Nephron (organoid): ENCODE measurements at regions not wholly inside any gene's neighbourhood (a gene's known extent, or its start where the extent isn't known, plus 50 kb on each side); places are given as distances from the start of the nearest gene placed in this dataset.

ENCODE experiments used
- H3K27ac Mint-ChIP-seq, 3 experiments: 2 replicates each; pipeline ENCODE4 v1.8.0; 2020; ENCODE audit warnings: mixed read lengths in 3 of 3, mild to moderate bottlenecking in 2 of 3, moderate library complexity in 1 of 3
- H3K27me3 Mint-ChIP-seq: 2 replicates; pipeline ENCODE4 v1.8.0; 2021; ENCODE audit warnings: low read depth, mild to moderate bottlenecking, moderate library complexity, mixed read lengths
- H3K36me3 Mint-ChIP-seq: 2 replicates; pipeline ENCODE4 v1.8.0; 2020; ENCODE audit warnings: low read depth, mixed read lengths
- H3K4me1 Mint-ChIP-seq: 2 replicates; pipeline ENCODE4 v1.8.0; 2020; ENCODE audit warnings: mixed read lengths
- H3K4me3 Mint-ChIP-seq, 3 experiments: 2 replicates each; pipeline ENCODE4 v1.8.0; 2020; ENCODE audit warnings: mild to moderate bottlenecking in 3 of 3, mixed read lengths in 3 of 3, moderate library complexity in 2 of 3
- H3K9me3 Mint-ChIP-seq: 2 replicates; pipeline ENCODE4 v1.8.0; 2020; ENCODE audit warnings: mixed read lengths
- CTCF ChIP-seq, 3 experiments: fragments of 200-600 bp; sonication (generic); IDR thresholded peaks; one replicate each; pipeline ENCODE4 v1.5.0; 2021; ENCODE audit warnings: antibody characterized with exemption in 3 of 3; ENCODE audit not compliant: unreplicated experiment in 3 of 3

DNA sequence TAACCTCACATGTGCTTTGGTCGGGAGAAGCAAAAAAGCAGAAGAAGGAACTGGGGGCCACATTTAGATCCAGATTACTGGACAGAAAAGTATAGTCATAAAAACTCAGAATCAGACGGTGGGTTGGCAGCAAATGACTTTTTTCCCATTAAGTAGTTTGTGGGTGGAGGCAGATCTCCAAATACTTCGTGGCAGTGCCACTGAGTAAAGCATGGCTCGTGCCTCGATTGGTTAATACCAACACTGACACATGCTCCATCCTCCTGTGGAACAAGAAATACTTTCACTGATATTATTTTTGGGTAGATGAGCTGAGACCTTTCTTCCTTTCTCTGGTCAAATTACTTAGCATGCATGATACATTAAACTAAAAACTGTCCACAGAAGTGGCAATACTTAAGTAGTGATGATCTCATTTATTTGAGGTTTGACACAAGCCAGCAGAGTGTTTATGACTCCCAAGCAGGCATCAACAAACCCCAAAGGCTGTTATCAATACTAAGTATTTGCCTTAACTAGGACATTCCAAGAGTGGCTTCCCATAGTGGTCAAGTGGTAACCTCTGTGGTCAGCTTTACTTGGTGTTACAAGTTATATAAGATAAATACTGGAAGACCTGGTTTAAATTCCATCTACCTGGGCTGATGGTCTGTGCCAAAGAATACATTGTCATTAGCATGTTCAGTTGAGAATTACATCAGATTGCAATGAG lies 500.0 kb upstream of the RUNX1 start:
- Mint-ChIP-seq H3K36me3 (no peaks in the 10 kb centered on the region), H3K27ac (no peak overlapping the region), H3K27me3 (peaks cover 8% of the 10 kb centered on the region), H3K4me3 (no peak overlapping the region), H3K4me1 (no peaks in the 10 kb centered on the region), H3K9me3 (no peaks in the 10 kb centered on the region)
- TF ChIP-seq CTCF (IDR thresholded peaks at IDR 0.05; ENCODE audit: unreplicated experiment in 3 of 3), result no peak

DNA sequence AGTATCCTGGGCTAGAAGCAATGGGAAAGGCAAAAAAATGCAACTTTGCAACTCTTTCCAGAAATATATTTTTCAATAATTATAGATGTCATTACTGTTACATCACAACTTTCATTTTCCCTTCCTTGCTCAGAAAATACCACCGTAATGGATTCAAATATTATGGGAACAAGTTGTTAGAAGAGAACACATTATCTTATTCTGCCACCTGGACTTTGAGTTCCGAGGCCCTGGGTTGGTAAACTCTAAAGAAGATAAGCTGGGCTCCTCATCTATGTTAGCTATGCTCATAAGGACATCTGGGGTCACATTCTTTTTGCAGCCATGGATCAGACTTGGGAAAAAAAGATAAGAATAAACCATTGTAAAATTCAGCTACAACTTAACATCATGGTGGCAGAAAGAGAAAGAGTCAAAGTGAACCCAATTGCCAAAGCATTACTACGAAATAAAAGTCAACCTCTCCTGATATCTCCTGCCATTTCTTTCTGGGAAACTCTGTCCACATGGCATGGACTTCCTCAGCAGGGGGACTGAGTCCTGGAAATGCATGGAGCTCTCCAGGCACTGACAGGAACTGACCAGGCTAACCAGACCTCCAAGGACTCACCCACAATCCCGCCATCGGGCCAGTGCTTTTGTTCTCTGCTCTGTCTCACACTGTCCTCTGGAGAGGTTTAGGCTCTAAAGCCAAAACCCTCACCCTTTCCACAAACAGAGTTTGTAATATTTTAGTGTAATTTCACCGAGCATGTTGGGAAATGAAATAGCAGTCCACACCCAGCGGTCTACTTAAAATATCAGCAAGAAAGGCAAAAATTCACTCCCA lies 499.1 kb upstream of the RUNX1 start:
- no peak overlapping the region for H3K27ac Mint-ChIP-seq
- H3K4me3 Mint-ChIP-seq, result no peak overlapping the region

DNA sequence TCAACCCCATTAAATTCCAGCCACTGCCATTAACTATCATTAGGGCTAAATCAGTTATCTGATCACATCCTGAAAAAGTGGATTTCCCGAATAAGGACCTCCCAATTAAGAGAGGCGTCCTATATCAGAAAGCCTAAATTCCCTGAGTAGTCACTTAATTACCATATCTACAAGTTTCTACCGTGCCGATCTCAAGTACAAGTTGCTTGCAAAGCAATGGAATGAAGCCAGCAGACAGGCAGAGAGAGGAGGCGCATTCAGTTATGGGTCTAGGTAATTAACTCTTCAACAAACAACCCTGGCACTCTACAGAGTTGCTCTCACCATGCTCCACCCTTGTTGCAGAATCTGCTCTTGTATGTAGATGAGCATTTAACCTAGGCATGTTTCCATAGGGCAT lies 494.6 kb upstream of the RUNX1 start:
- TF ChIP-seq CTCF (IDR thresholded peaks at IDR 0.05; ENCODE audit: unreplicated experiment in 3 of 3), result no peak
- Mint-ChIP-seq H3K4me3 (no peak overlapping the region), H3K36me3 (no peaks in the 10 kb centered on the region), H3K4me1 (no peaks in the 10 kb centered on the region), H3K27me3 (peaks cover 4% of the 10 kb centered on the region), H3K27ac (no peak overlapping the region), H3K9me3 (no peaks in the 10 kb centered on the region)

More for the DNA sequence above, 499.1 kb upstream of the RUNX1 start:
- Mint-ChIP-seq H3K36me3 (no peaks in the 10 kb centered on the region), H3K27me3 (peaks cover 12% of the 10 kb centered on the region), H3K9me3 (no peaks in the 10 kb centered on the region), H3K4me1 (no peaks in the 10 kb centered on the region)
- no peak for TF ChIP-seq CTCF (IDR thresholded peaks at IDR 0.05; ENCODE audit: unreplicated experiment in 3 of 3)

- TF ChIP-seq CTCF (IDR thresholded peaks at IDR 0.05; ENCODE audit: unreplicated experiment in 3 of 3), result no peak
- no peak overlapping the region for H3K27ac Mint-ChIP-seq
- no peaks in the 10 kb centered on the region for H3K36me3 Mint-ChIP-seq
- H3K4me3 Mint-ChIP-seq, result no peak overlapping the region
- peaks cover 1% of the 10 kb centered on the region for H3K9me3 Mint-ChIP-seq
- H3K27me3 Mint-ChIP-seq, result peaks cover 4% of the 10 kb centered on the region
- no peaks in the 10 kb centered on the region for H3K4me1 Mint-ChIP-seq
Observed at GRCh38 chr21:35540950-35541638, 492.0 kb upstream of the RUNX1 start.

GRCh38 chr21:35538386-35538785 lies 489.3 kb upstream of the RUNX1 start:
- H3K4me3 Mint-ChIP-seq, result no peak overlapping the region
- no peak for TF ChIP-seq CTCF (IDR thresholded peaks at IDR 0.05; ENCODE audit: unreplicated experiment in 3 of 3)
- H3K4me1 Mint-ChIP-seq, result no peaks in the 10 kb centered on the region
- no peak overlapping the region for H3K27ac Mint-ChIP-seq
- H3K36me3 Mint-ChIP-seq, result no peaks in the 10 kb centered on the region
- no peaks in the 10 kb centered on the region for H3K27me3 Mint-ChIP-seq
- peaks cover 10% of the 10 kb centered on the region for H3K9me3 Mint-ChIP-seq
